NCI-H1694 treated with DMSO at 0.1 percent for 48 hours (cell line): ENCODE measurements at regions not wholly inside any gene's neighbourhood (a gene's known extent, or its start where the extent isn't known, plus 50 kb on each side); places are given as distances from the start of the nearest gene placed in this dataset.
A peak's percentile ranks its signal among the peaks of the same experiment; 100 is the strongest.

Experiments used
- DNase-seq: peaks from one replicate; lab custom pipeline; 2025; lab: John Stamatoyannopoulos, UW

DNA sequence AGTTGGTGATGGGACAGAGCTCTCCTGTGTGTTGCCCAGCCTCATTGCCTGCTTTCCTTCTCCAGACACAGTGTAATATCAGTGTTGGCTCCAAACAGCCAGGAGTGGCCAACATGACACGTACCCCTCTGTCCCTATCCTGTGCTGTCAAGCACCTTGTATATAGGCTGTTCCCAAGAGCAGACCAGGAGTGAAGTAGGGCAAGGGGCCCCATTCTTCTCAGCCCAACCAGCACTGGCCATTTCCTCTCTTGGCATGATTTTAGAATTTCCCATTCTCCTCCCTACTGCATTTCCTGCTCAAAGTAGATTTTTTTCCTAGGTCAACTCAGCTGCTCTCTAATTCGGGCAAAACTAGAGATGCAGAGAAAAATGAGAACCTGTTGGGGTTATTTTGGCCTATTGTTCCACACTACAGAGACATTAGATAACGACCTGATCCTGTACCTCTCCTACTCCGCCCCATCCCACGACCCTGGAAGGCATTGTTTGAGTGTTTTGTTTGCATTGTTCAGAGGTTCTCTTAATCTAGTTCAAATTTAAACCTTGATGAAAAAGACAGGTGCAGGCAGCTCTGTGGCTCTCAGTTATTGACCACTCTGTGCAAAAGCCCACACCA is 95.6 kb downstream of the RASSF10 start:
- no peak for DNase-seq

DNA sequence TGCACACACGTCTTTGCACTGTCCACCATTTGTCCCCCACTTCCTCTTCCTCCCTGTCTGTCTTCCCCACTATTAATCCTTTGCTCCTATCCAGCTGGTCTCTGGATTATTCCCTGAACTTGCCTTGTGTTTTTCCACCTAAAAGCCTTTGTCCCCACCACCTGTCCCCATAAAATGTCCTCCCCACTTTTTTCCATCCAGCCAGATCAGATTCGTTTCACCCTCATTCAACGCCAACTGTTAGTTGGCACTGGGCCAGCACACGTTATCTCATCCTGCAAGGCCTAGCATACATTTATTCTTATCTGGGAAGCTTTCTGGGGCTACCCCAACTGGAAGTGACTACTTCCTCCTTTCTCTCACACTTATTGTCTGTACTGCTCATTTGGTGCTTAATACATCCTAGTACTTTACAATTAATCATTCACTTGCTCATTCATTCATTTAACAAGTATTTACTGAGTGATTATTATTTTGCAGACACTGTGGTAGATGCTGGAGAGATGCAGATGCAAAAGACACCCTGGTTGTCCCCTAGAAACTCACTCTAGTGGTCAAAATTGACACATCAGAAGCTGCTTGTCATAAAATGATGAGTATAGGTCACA is 96.2 kb downstream of the RASSF10 start:
- DNase-seq: peak; percentile 7

DNA sequence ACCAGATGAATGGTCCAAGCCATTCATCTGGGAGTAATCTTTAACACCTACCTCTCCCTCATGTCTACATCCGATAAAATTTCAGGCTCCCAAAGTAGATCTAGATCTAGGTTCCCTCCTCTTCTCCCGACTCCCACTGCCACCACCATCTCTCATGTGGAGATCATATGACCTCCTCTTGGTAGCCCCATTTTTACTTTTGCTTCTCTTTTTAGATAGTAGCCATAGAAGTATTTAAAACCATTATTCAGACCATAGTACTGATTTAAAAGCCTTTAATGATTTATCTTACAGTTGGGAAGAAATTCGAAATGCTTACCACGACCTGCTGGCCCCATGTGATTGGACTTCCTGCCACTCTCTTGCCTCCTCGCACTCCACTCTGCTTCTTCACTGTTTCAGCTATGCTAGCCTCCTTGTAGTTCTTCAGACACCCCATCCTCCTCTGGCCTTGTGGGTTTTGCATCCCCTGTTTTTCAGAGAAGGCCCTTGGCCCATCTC is 98.5 kb downstream of the RASSF10 start:
- no peak for DNase-seq

DNA sequence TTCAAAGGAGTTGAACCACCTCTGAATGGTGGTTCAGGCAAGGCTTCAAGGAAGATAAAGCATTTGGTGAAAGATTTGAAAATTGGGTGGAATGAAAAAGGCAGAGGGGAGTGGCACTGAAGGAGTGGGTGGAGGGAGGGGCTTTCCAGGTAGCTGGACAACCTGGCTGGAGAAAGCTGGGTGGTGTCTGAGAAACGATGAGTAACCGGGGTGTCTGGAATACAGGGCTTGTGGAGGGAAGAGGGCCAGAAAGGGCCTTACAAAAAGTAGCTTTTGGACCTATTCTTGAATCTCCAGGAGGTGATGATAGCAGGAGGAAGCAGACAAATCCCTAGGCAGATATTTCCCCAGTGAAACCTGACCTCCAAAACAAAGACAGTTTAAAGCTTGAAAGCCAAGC is 99.3 kb downstream of the RASSF10 start:
- DNase-seq: no peak

DNA sequence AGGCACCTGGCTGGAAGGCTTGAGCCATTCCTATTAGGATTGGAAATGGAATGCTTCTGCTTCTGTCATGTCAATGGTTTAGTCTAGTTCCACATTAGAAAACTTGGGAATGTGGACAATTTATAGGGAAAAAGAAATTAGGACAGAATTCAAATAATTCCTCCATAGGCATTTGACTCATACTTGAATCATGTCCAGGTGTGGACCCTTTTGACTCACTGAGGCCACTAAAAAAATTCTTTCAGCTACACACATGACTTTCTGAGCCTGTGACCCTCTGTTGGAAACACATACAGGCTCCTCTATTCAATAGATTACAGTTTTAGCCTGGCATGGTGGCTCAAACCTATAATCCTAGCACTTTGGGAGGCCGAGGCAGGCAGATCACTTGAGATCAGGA is 100.5 kb downstream of the RASSF10 start:
- no peak for DNase-seq

DNA sequence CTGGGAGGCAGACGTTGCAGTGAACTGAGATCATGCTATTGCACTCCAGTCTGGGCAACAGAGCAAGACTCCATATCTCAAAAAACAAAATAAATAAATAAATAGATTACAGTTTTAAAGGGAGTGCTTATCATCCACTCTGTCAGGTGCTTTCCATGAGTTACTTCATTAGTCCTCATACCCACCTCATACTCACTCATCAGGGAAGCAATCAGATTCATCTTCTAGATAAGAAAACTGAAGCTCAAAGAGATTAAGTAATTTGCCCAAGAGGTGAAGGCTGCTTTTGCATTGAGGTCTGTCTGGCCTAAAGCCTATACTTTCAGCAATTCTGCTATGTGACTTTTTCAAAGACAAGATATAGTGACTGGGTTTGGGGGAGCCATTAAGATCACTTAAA is 101.0 kb downstream of the RASSF10 start:
- DNase-seq: no peak

DNA sequence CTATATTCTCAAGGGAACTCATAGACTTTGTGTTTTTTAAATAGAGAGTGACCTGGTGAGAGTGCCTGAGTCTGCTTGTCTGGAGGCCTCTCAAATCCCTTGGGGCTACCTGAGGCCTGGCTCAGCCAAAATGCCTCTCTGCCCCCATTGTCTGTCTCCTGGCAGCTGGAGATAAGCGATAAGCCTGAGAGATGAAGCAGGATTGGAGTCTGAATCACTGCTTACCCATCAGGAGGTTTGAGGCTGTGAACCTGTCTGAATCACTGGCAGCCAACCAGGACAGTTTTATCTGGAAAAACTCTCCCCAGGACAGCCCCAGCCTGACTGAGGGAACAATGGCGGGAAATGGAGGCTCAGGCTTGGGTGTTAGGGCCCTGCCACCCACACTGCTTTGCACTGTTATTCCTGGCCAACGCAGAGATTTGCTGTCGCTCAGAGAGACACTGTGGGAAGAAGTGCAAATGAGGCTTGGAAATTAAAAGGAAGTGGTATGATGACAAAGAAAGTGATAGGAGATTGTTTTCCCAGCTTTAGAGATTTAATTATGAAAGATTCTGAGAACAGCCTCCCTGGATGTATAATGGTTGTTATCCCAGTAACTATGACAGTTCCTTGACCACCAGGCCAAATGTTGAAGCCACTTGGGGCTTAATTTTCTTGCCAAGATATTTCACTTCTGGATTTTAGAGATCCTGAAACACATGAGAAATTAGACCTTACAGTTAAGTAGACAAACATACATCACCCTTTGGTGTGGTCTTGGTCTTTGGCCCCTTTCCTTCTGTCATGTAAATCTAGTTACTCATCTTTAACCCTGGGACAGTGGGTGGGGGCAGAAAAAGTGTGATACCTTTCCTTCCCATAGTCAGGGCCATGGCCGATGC is 102.1 kb downstream of the RASSF10 start:
- no peak for DNase-seq

DNA sequence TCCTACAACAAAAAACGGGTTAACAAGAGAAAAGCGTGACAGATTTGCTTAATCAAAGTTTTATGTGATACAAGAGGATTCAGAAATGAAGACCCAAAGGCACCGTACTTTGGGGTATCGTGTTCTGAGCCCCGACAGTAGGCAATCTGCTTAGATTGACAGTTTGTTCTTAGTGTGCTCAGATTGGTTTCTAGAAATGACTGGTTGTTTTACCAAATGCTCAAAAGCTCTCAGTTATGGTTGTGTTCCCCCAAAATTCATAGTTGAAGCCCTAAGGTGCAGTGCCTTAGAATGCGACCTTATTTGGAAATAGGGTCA is 102.7 kb downstream of the RASSF10 start:
- no peak for DNase-seq

DNA sequence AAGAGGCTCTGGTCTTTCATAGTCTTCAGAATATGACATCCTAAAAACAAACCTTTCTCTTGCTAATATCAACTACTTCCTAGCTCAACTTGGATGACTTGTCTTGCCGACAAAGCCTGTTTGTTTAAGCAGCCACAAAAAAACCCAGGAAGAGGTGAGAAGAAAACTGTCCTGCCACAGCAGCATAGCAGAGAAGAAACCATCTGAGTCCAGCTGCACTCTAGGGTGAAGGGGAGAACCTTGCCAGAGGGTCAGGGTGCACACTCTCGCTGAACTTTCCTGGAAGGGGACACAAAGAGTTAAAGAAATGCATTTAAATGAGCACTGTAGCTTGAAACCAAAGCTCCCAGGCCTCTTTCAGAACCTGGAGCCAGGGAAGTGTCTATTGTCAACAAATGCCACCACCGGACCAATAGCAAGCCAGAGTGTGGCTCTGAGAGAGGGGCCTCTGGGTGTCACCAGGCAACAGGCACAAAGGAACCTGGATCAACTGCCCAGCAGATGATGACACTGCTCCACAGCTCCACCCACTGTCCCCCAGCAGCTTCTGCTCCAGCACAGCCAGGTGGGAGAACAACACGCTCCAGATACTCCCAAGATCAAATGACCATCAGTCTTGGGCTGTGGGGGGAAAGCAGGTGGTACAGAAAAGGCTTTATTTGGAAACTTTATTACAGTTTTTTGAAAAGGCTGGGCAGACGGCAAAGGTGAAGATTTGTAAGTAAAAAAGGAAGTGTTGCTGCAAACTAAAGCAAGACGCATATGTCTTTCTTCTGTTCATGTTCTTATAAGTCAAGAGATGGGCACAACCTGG is 105.7 kb downstream of the RASSF10 start:
- peak; percentile 1 for DNase-seq

DNA sequence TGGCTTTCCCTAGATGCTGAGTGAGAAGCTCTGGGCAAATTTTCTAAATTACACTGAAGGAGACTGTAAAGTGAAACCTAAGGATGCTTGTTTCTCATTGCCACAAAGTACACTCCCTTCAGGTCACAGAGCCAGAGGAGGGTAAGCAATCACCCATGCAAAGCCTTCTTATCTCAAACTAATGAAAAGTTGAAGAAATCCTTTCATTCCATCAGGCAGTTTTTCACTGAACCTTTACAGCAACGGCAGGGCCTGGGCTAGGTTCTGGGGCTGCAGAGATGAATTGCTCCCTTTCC is 106.2 kb downstream of the RASSF10 start:
- DNase-seq: no peak

DNA sequence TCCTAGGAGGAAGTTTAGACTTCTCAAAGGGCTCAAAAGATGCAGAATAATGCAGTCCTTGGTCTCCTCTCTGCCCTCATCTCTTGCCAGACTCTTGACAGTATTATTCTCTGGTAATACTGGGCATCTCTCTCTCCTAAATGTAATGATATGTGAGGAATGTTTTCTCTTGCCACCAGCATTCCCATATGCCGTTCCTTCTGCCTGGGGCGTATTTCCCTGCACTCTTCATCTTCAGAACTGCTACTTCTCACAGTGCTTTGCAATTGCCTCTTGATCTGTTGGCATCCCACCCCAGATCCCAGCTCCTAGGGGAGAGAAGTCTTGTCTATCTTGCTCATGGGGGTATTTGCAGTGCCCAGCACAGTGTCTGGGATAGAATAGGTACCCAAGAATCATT is 107.4 kb downstream of the RASSF10 start:
- DNase-seq: no peak

DNA sequence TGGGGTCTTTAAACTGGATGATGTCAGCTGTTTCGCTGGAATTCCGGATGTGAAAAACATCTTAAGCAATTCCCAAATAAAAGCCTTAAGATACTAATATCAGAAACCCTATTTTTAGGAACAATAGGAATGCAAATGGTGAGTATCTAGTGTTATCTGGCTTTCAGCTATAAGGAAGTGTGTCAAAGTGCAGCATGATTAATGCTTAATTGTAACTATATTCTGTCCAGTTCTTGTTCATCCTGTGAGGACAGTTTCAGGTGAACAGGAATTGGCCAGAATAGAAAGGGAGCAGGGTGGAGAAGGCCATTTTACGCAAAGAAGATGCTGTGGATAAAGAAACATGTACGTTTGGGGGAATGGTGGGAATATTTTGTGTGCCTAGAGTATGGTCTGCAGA is 108.2 kb downstream of the RASSF10 start:
- DNase-seq: no peak

DNA sequence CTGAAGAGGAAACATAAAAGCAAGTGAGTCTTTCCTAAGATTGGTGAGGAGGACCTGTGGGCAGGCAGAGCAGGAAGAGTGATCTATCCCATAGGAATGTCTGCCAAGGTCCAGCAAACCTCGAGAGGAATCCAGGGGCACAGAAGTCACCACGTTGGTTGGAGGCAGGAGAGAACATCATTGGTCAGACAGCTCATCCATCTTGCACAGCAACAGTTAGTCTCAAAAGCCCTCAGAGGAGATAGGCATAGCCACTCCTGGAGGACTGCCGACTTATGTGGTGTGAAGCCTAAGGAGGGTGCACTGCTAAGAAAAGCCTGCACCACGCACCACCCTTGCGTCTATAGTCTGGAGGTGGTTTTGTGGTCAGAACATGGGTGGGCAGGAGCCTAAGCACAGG is 109.1 kb downstream of the RASSF10 start:
- no peak for DNase-seq

DNA sequence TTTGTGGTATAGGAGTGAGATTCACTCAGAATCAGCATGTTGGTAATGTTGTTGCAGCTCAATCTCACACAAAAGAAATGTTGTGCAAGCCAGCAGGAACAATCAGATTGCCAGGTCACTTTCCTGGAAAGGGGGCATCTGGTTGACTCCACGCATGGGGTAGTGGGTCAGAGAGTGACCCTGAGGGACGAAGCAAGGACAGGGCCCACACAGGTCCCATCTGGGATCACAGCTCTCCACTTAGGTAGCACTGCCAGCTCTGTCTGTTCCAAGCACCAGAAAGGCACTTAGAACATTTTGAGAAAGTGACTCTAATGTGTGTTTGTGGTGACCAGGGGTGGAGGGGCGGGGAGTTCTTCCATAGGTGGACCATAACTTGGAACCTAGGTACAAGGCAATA is 109.5 kb downstream of the RASSF10 start:
- DNase-seq: no peak

DNA sequence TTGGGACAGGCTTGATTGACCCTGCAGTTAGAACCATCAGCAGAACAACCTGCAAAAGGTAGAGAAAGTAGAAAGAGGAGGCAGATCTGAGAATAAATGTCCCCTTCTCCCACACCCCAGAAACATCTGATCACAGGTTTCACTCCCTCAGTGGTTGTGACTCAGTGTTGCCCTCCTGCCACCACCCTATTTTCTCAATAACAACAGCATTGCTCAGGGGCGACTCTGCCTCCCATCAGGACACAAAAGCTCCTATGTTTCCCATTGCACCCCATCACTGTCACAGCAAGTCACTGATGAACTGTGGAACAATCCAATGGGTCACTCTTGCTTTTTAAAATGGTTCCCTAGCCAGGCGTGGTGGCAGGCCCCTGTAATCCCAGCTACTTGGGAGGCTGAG is 110.2 kb downstream of the RASSF10 start:
- no peak for DNase-seq

DNA sequence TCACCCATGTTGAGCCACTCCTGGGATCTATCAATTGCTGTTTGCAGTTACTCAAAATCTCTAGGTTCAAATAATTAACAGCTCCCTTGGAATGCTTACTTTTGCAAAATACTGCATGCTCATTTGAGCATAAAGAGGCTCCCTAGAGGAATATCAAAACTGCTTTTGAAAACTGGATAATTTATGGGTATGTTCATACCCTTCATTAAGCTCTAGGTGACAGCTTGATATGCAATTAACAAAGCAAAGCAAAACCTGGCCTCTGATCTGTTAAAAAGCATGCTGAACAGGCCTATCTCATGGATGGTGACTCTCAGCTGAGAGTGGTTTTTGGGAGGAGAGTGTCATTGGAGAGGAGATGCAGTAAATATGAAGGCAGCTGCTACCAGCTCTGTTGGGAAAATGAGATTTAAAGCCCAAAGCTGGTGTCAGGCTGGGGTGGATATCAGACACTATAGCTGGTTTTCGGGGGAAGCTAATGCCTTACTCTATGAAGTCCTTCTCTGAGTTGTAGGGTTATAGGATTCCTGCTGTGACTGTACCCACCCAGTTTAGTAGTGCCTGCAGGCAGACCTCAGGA is 110.9 kb downstream of the RASSF10 start:
- peak; percentile 92 for DNase-seq

DNA sequence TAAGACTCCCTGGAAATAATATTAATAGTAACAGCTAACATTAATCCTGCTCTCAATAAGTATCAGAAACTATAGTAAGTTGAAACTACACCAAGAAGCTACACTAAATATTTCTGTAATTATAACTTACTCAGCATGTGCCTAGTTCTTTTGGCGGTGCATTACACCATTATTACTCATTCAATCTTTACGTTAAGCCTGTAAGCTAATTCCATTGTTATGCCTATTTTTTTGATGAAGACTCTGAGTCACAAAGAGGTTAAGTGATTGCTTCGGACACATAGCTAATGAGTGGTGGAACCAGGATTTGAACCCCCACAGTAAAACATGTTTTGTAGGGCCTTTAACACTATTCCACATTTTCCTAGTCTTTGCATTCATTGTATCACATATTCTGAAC is 111.6 kb downstream of the RASSF10 start:
- no peak for DNase-seq

DNA sequence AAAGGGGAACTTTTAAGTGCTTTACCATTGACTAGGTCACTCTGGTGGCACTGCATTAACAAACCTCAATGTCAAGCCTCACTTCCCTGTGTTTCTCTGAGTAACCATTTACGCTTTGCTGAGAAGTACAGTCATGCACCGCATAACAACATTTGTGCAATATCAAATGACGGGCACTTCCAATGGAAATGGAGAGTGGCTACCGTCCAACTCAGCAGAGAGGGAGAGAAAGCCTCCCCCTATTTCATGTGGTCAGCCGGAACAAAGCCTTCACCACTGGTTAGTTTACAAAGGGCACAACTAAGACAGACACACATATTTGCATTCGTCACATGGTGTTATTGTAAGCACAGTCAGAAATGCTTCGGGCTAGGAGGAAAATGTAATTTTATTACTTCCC is 117.3 kb downstream of the RASSF10 start:
- DNase-seq: no peak

DNA sequence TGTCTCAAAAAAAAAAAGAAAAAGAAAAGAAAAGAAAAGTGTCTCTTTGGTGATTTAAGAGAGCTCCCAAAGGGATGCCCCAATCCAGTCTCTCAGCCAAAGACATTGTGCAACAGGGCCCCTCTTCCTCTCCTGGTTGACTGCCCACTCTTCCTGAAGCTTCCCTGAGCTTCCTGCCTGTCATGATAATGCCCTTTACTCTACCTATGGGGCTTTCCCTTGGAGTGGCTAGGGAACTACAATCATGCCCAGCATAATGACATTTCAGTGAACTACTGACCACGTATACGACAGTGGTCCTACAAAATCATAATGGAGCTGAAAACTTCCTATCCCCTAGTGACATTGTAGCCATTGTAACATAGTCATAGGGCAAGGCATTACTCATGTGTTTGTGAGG is 118.0 kb downstream of the RASSF10 start:
- DNase-seq: no peak

DNA sequence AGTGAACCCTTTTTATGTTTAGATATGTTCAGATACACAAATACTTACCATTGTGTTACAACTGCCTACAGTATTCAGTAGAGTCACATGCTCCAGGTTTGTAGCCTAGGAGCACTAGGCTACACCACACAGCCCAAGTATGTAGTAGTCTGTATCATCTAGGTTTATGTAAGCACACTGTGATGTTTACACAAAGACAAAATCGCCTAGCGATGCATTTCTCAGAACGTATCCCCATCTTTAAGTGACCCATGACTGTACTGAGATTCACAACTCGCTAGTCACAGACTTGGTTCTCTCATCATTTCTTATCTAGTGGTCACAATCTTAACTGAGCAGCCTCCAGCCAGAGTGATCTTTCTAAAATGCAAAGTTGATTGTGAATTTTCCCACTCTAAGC is 119.2 kb downstream of the RASSF10 start:
- no peak for DNase-seq

DNA sequence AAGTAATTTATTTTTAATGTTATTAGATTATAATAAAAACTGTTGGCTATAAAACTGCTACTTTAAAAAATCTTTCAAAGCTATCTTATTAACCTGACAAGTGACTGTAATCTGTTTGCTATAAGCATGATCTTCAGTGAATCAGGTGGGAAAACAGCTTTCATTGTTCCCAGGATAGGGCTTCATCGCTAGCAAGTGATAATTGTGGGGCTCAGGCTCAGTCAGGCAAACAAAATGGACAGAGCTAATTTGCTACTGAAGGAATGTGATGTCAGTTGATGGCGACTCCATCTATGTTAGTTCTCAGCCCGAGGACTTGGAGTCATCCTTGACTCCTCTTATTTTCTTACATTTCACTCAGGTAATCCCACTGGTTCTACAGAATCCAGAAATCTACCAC is 125.0 kb downstream of the RASSF10 start:
- no peak for DNase-seq

DNA sequence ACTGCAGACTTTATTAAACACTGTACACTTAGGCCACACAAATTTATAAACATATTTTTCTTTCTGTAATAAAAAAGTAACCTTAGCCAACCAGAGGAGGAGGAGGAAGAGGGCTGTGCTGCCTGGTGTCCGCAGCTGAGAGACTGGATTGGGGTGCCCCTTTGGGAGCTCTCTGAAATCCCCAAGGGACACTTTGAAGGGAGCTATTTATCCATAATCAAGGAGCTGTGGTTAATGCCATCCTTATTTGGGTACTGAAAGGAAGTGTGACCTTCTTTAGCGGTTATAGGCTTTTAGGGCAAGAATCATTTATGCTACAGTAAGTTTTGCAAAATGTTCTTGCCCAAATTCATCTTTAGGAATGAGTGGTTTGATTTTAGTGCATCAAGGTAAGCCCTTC is 125.8 kb downstream of the RASSF10 start:
- DNase-seq: no peak
